C4-2B (cell line): ENCODE measurements at regions not wholly inside any gene's neighbourhood (a gene's known extent, or its start where the extent isn't known, plus 50 kb on each side); places are given as distances from the start of the nearest gene placed in this dataset.

ENCODE experiments used
- H3K27ac ChIP-seq: fragments of 450-650 bp; 2 replicates; pipeline ENCODE4 v1.5.1; 2017
- CTCF ChIP-seq: fragments of 450-650 bp; conservative IDR thresholded peaks from 2 replicates; pipeline ENCODE4 v1.5.1; 2017; ENCODE audit warnings: mild to moderate bottlenecking
- ZFX ChIP-seq: fragments of 450-650 bp; IDR thresholded peaks from 2 replicates; pipeline ENCODE4 v1.6.1; 2017

DNA sequence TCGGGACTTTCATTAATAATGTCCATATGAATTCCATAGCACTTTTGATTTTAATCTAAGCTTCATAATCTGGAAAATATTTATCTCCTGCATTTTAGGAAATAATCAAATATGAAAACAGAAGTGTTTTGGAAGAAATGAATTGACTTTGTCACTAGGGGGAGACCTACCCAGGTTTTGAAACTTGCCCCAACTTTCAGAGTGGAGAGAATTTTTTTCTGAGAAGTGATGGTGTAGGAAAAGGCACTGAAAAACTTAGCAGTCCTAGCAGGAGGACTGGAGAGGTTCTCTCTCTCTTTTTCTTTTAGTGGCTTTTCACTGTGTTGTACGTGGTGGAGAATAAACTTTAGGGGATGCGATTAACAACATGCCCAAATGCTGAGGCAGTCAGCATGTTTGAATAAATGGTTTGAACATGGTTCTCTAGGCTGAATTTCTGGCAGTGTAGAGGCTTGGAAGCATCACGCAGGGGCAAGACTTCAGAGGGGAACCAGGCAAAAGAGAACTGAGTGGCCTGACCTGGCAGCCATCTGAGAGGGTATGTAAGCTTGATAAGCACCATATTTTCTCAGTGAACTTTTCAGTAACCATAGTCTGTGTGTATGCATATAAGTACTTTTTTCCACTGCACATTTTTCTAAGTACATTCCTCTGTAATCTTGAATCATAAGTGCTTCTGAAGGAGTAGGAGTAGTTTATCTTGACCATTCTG is 68.3 kb upstream of the NEK7 start:
- TF ChIP-seq CTCF (peak; percentile 80), ZFX (no peak)
- H3K27ac ChIP-seq = no peak overlapping the region

DNA sequence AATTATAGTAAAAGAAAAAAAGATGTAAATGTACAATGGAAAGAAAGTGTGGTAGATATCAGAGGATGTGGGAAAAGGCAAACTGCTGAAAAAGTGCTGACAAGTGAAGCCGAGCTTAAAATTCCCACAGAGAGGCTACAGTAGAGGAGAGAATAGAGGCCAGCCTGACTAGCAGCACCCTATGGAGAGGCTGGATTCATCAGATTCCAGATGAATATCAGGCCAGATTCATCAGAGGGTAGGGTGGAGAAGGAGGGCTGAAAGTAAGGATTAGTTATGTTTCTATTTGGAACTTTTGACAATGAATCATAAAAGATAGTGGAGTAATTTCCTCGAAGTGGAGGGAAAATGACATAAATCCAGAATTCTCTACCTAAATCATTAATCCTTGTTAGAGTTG is 60.4 kb upstream of the NEK7 start:
- no peak overlapping the region for H3K27ac ChIP-seq
- no peak for TF ChIP-seq CTCF
- TF ChIP-seq ZFX = no peak

DNA sequence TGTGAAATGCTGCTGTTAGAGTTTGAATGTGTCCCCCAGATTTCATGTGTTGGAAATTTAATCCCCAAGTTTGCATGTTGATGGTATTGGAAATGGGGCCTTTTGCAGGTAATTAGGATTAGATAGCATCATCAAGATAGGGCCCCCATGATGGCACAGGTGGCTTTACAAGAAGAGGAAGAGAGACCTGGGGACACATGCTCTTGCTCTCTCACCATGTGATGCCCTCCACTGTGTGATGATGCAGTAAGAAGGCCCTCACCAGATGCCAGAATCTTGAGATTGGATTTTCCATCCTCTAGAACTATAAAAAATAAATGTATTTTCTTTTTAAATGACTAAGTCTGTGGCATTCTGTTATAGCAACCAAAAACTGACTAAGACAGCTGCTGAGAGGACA is 57.0 kb upstream of the NEK7 start:
- TF ChIP-seq CTCF = no peak
- no peak for TF ChIP-seq ZFX
- H3K27ac ChIP-seq = no peak overlapping the region

DNA sequence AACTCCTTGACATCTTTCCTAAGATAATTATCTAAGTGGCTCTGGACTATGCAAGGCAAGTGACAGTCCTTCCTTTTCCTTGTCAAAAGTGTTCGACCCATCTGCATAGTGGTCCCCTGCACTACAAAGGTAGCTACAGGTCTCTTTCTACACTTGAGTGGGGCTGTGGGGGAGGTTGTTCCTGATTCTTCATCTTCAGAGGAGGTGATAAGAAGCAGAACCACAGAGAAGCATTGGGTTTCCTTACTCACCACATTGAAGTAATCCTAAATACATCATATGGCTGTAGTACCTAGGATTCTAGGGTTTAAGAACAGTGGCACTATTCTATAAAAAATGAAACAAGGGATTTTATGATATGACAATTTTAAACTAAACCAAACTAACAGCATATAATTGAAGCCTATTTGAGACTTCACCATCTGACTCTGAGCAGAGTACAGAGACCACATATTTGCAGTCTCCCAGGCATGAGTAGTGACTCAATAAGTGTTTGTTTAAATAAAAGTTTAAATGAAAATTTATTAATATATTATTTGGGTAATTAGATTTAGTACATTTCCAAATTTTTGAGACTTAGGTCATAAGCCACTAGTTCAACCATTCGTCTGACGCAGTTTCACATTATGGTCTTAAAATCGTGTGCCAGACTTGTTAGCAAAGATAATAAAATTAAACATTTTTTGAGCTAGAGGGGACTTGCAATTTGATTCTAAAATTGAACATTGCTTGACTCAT is 54.9 kb upstream of the NEK7 start:
- no peak for TF ChIP-seq ZFX
- TF ChIP-seq CTCF = no peak
- no peak overlapping the region for H3K27ac ChIP-seq

DNA sequence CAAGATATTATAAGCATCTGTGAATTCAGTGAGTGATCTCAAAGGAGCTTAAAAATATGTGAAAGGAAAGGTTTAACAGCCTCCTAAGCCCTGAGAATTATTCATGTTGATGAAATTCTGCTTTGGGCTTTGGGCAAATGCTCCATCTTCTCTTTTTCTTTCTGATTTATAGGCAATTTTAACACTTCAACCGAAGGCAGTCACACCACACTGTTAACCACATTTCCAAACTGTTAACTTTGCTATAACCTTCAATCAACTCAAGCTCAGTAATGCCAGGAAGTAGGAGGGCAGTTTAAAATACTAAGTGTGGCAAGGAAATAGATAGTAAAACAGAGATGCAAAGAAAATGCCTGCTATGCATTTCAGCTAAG is 54.4 kb upstream of the NEK7 start:
- no peak overlapping the region for H3K27ac ChIP-seq
- TF ChIP-seq CTCF = no peak
- no peak for TF ChIP-seq ZFX

DNA sequence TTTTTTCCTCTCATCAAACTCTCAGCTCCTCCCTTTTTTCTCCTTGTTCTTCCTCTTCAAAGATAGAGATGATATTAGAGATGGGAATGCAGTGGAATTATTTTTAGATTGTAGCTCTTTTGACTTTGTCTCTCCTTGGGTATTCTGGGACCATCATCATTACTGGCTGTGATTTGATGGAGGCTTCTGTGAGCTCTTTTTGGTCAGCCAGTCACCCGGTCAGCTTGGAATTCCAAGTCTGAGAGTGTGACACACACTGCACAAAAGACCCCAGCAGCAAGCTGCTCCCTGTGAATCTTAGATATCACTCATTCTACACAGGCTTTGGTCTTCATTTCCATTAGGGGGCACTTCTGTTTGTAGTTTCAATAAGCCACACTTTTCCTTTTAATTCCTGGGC is 51.6 kb upstream of the NEK7 start:
- H3K27ac ChIP-seq = no peak overlapping the region
- TF ChIP-seq ZFX (no peak), CTCF (no peak)

- H3K27ac ChIP-seq = no peak overlapping the region
- TF ChIP-seq ZFX (no peak), CTCF (peak; percentile 7; the same call in 1 of the 2 replicates)
Measured at GRCh38 chr1:198106011-198106410, 50.8 kb upstream of the NEK7 start.
